Stimulated activated naive CD8-positive, alpha-beta T cell treated with anti-CD3 and anti-CD28 coated beads, Interleukin-15, Interleukin-2, amounts not matched to agents 100 ng/mL and 50 ng/mL, for 24 hours (primary cell): ENCODE measurements at regions not wholly inside any gene's neighbourhood (a gene's known extent, or its start where the extent isn't known, plus 50 kb on each side); places are given as distances from the start of the nearest gene placed in this dataset.

Source experiments
- H3K27ac Mint-ChIP-seq: one replicate; pipeline ENCODE4 v1.8.0; 2021; ENCODE audit warnings: mild to moderate bottlenecking, mixed read lengths
- H3K27me3 Mint-ChIP-seq: one replicate; pipeline ENCODE4 v1.8.0; 2021; ENCODE audit warnings: mixed read lengths
- H3K36me3 Mint-ChIP-seq: one replicate; pipeline ENCODE4 v1.8.0; 2021; ENCODE audit warnings: low read depth, mixed read lengths
- H3K4me1 Mint-ChIP-seq: one replicate; pipeline ENCODE4 v1.8.0; 2021; ENCODE audit warnings: low read depth, mixed read lengths
- H3K4me3 Mint-ChIP-seq: one replicate; pipeline ENCODE4 v1.8.0; 2021; ENCODE audit warnings: mild to moderate bottlenecking, mixed read lengths
- H3K9me3 Mint-ChIP-seq: one replicate; pipeline ENCODE4 v1.8.0; 2021; ENCODE audit warnings: mixed read lengths

GRCh38 chr5:19002111-19002510 is 985.9 kb downstream of the CDH18 start:
- H3K4me3 Mint-ChIP-seq: no peak overlapping the region

GRCh38 chr5:19018822-19019221 is 969.2 kb downstream of the CDH18 start:
- no peaks in the 10 kb centered on the region for H3K9me3 Mint-ChIP-seq
- no peaks in the 10 kb centered on the region for H3K36me3 Mint-ChIP-seq
- no peak overlapping the region for H3K27ac Mint-ChIP-seq
- no peaks in the 10 kb centered on the region for H3K4me1 Mint-ChIP-seq
- no peaks in the 10 kb centered on the region for H3K27me3 Mint-ChIP-seq
- no peak overlapping the region for H3K4me3 Mint-ChIP-seq

More at GRCh38 chr5:19002111-19002510, 985.9 kb downstream of the CDH18 start:
- peaks cover 11% of the 10 kb centered on the region for H3K9me3 Mint-ChIP-seq
- H3K4me1 Mint-ChIP-seq: no peaks in the 10 kb centered on the region
- no peak overlapping the region for H3K27ac Mint-ChIP-seq
- no peaks in the 10 kb centered on the region for H3K27me3 Mint-ChIP-seq
- H3K36me3 Mint-ChIP-seq: no peaks in the 10 kb centered on the region

- H3K36me3 Mint-ChIP-seq: no peaks in the 10 kb centered on the region
- no peak overlapping the region for H3K4me3 Mint-ChIP-seq
These were observed 956.5 kb downstream of the CDH18 start for GRCh38 chr5:19031491-19031890.

GRCh38 chr5:19035816-19036215 is 952.2 kb downstream of the CDH18 start:
- no peaks in the 10 kb centered on the region for H3K36me3 Mint-ChIP-seq
- no peak overlapping the region for H3K4me3 Mint-ChIP-seq
- no peaks in the 10 kb centered on the region for H3K4me1 Mint-ChIP-seq
- peaks cover 8% of the 10 kb centered on the region for H3K9me3 Mint-ChIP-seq
- H3K27me3 Mint-ChIP-seq: no peaks in the 10 kb centered on the region
- no peak overlapping the region for H3K27ac Mint-ChIP-seq

More at GRCh38 chr5:19031491-19031890, 956.5 kb downstream of the CDH18 start:
- Mint-ChIP-seq H3K4me1 (no peaks in the 10 kb centered on the region), H3K9me3 (peaks cover 8% of the 10 kb centered on the region), H3K27me3 (no peaks in the 10 kb centered on the region), H3K27ac (no peak overlapping the region)

- no peak overlapping the region for H3K27ac Mint-ChIP-seq
- no peaks in the 10 kb centered on the region for H3K27me3 Mint-ChIP-seq
These were observed 945.9 kb downstream of the CDH18 start for GRCh38 chr5:19042106-19042505.

GRCh38 chr5:19044311-19044710 is 943.7 kb downstream of the CDH18 start:
- Mint-ChIP-seq H3K36me3 (no peaks in the 10 kb centered on the region), H3K27ac (no peak overlapping the region), H3K27me3 (no peaks in the 10 kb centered on the region), H3K4me1 (no peaks in the 10 kb centered on the region), H3K4me3 (no peak overlapping the region), H3K9me3 (no peaks in the 10 kb centered on the region)

More at GRCh38 chr5:19042106-19042505, 945.9 kb downstream of the CDH18 start:
- no peaks in the 10 kb centered on the region for H3K4me1 Mint-ChIP-seq
- no peaks in the 10 kb centered on the region for H3K36me3 Mint-ChIP-seq
- H3K9me3 Mint-ChIP-seq: no peaks in the 10 kb centered on the region
- H3K4me3 Mint-ChIP-seq: no peak overlapping the region

- Mint-ChIP-seq H3K9me3 (no peaks in the 10 kb centered on the region), H3K4me3 (no peak overlapping the region), H3K27me3 (no peaks in the 10 kb centered on the region), H3K27ac (no peak overlapping the region), H3K36me3 (no peaks in the 10 kb centered on the region), H3K4me1 (no peaks in the 10 kb centered on the region)
These were observed 942.9 kb downstream of the CDH18 start for GRCh38 chr5:19044931-19045695.

- no peaks in the 10 kb centered on the region for H3K9me3 Mint-ChIP-seq
- no peak overlapping the region for H3K27ac Mint-ChIP-seq
- H3K36me3 Mint-ChIP-seq: no peaks in the 10 kb centered on the region
- H3K4me1 Mint-ChIP-seq: no peaks in the 10 kb centered on the region
- no peak overlapping the region for H3K4me3 Mint-ChIP-seq
- H3K27me3 Mint-ChIP-seq: no peaks in the 10 kb centered on the region
These were observed 940.7 kb downstream of the CDH18 start for GRCh38 chr5:19047277-19047676.

GRCh38 chr5:19048726-19049125 is 939.3 kb downstream of the CDH18 start:
- Mint-ChIP-seq H3K4me3 (no peak overlapping the region), H3K9me3 (no peaks in the 10 kb centered on the region), H3K36me3 (no peaks in the 10 kb centered on the region), H3K27me3 (no peaks in the 10 kb centered on the region), H3K27ac (no peak overlapping the region), H3K4me1 (no peaks in the 10 kb centered on the region)

- Mint-ChIP-seq H3K4me3 (no peak overlapping the region), H3K9me3 (peaks cover 19% of the 10 kb centered on the region), H3K36me3 (no peaks in the 10 kb centered on the region), H3K27me3 (no peaks in the 10 kb centered on the region), H3K27ac (no peak overlapping the region), H3K4me1 (no peaks in the 10 kb centered on the region)
These were observed 929.8 kb downstream of the CDH18 start for GRCh38 chr5:19058216-19058615.

GRCh38 chr5:19064094-19064493 is 923.9 kb downstream of the CDH18 start:
- Mint-ChIP-seq H3K36me3 (no peaks in the 10 kb centered on the region), H3K27me3 (no peaks in the 10 kb centered on the region), H3K27ac (no peak overlapping the region), H3K4me3 (no peak overlapping the region), H3K9me3 (peaks cover 9% of the 10 kb centered on the region), H3K4me1 (no peaks in the 10 kb centered on the region)

- no peaks in the 10 kb centered on the region for H3K4me1 Mint-ChIP-seq
- no peaks in the 10 kb centered on the region for H3K36me3 Mint-ChIP-seq
- H3K27me3 Mint-ChIP-seq: no peaks in the 10 kb centered on the region
- H3K9me3 Mint-ChIP-seq: no peaks in the 10 kb centered on the region
- H3K27ac Mint-ChIP-seq: no peak overlapping the region
- H3K4me3 Mint-ChIP-seq: no peak overlapping the region
These were observed 920.3 kb downstream of the CDH18 start for GRCh38 chr5:19067741-19068140.

GRCh38 chr5:19098434-19098833 is 889.6 kb downstream of the CDH18 start:
- H3K27me3 Mint-ChIP-seq: no peaks in the 10 kb centered on the region
- no peaks in the 10 kb centered on the region for H3K36me3 Mint-ChIP-seq
- no peak overlapping the region for H3K4me3 Mint-ChIP-seq
- no peaks in the 10 kb centered on the region for H3K4me1 Mint-ChIP-seq
- peaks cover 11% of the 10 kb centered on the region for H3K9me3 Mint-ChIP-seq
- no peak overlapping the region for H3K27ac Mint-ChIP-seq

- Mint-ChIP-seq H3K9me3 (peaks cover 7% of the 10 kb centered on the region), H3K4me1 (no peaks in the 10 kb centered on the region), H3K27me3 (no peaks in the 10 kb centered on the region), H3K27ac (no peak overlapping the region), H3K4me3 (no peak overlapping the region), H3K36me3 (no peaks in the 10 kb centered on the region)
These were observed 888.8 kb downstream of the CDH18 start for GRCh38 chr5:19099195-19099594.

- Mint-ChIP-seq H3K9me3 (peaks cover 12% of the 10 kb centered on the region), H3K27ac (no peak overlapping the region), H3K36me3 (no peaks in the 10 kb centered on the region), H3K4me1 (no peaks in the 10 kb centered on the region), H3K4me3 (no peak overlapping the region), H3K27me3 (no peaks in the 10 kb centered on the region)
These were observed 883.1 kb downstream of the CDH18 start for GRCh38 chr5:19104948-19105347.

- H3K9me3 Mint-ChIP-seq: peaks cover 22% of the 10 kb centered on the region
- no peaks in the 10 kb centered on the region for H3K4me1 Mint-ChIP-seq
- no peaks in the 10 kb centered on the region for H3K36me3 Mint-ChIP-seq
- no peaks in the 10 kb centered on the region for H3K27me3 Mint-ChIP-seq
- H3K4me3 Mint-ChIP-seq: no peak overlapping the region
- no peak overlapping the region for H3K27ac Mint-ChIP-seq
These were observed 865.1 kb downstream of the CDH18 start for GRCh38 chr5:19122923-19123322.
